GM18511 (cell line): ENCODE measurements at regions not wholly inside any gene's neighbourhood (a gene's known extent, or its start where the extent isn't known, plus 50 kb on each side); places are given as distances from the start of the nearest gene placed in this dataset.
A peak's percentile ranks its signal among the peaks of the same experiment; 100 is the strongest.

Experiments used
- ATAC-seq: cut with Tn5 transposase; IDR thresholded peaks from one replicate; pipeline ENCODE4 v1.9.1; 2021; ENCODE audit warnings: mild to moderate bottlenecking, moderate library complexity; ENCODE audit not compliant: unreplicated experiment

GRCh38 chr2:18427762-18428161 is 132.7 kb downstream of the RDH14 start:
- no peak for ATAC-seq

GRCh38 chr2:18426174-18426573 is 134.3 kb downstream of the RDH14 start:
- ATAC-seq = no peak

- ATAC-seq = no peak
Measured at GRCh38 chr2:18425210-18425703, 135.2 kb downstream of the RDH14 start.

- no peak for ATAC-seq
Measured at GRCh38 chr2:18423636-18424035, 136.8 kb downstream of the RDH14 start.

- ATAC-seq = no peak
Measured at GRCh38 chr2:18422432-18423165, 137.9 kb downstream of the RDH14 start.

- no peak for ATAC-seq
Measured at GRCh38 chr2:18413676-18414396, 146.6 kb downstream of the RDH14 start.

- no peak for ATAC-seq
Measured at GRCh38 chr2:18412980-18413675, 147.3 kb downstream of the RDH14 start.

GRCh38 chr2:18411626-18412025 is 148.8 kb downstream of the RDH14 start:
- ATAC-seq = no peak

- ATAC-seq = no peak
Measured at GRCh38 chr2:18410543-18410942, 149.9 kb downstream of the RDH14 start.

- no peak for ATAC-seq
Measured at GRCh38 chr2:18408638-18409037, 151.8 kb downstream of the RDH14 start.

GRCh38 chr2:18406219-18406618 is 154.2 kb downstream of the RDH14 start:
- ATAC-seq = no peak

GRCh38 chr2:18404708-18405107 is 155.7 kb downstream of the RDH14 start:
- ATAC-seq = no peak

GRCh38 chr2:18403921-18404522 is 156.4 kb downstream of the RDH14 start:
- ATAC-seq = no peak

GRCh38 chr2:18402831-18403230 is 157.6 kb downstream of the RDH14 start:
- no peak for ATAC-seq

GRCh38 chr2:18401471-18401870 is 159.0 kb downstream of the RDH14 start:
- no peak for ATAC-seq

- no peak for ATAC-seq
Measured at GRCh38 chr2:18399601-18400000, 160.9 kb downstream of the RDH14 start.

GRCh38 chr2:18398833-18399232 is 161.6 kb downstream of the RDH14 start:
- ATAC-seq = no peak

GRCh38 chr2:18396329-18397010 is 164.0 kb downstream of the RDH14 start:
- ATAC-seq = no peak

GRCh38 chr2:18395555-18395954 is 164.9 kb downstream of the RDH14 start:
- no peak for ATAC-seq

GRCh38 chr2:18387441-18388206 is 172.8 kb downstream of the RDH14 start:
- peak; percentile 92 for ATAC-seq
